ENCODE measurements at regions not wholly inside any gene's neighbourhood (a gene's known extent, or its start where the extent isn't known, plus 50 kb on each side); places are given as distances from the start of the nearest gene placed in this dataset.

DNA sequence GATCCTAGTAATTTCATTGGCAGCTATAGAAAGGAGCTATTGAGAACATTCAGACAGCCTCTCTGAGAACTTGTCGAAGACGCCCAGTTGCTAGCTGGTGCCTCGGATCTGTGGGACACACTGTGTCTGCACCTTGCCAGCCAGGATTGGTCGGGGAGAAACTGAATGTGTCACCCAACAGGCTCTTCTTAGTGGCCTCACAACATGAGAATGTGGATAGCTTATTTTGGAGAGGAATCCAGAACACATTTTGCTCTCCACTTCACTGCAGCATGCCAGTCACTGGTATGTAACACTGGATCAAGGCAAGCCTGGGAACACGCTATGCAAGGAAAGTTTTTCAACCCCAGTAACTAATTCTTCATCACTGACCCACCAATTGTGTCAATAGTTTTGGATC, 89.5 kb upstream of the TRPC3 start:
- 61 to 64% methylated on average over 5 of the region's 5 CpGs for WGBS, 2 donors
- no peaks in the 10 kb centered on the region for H3K36me3 ChIP-seq

DNA sequence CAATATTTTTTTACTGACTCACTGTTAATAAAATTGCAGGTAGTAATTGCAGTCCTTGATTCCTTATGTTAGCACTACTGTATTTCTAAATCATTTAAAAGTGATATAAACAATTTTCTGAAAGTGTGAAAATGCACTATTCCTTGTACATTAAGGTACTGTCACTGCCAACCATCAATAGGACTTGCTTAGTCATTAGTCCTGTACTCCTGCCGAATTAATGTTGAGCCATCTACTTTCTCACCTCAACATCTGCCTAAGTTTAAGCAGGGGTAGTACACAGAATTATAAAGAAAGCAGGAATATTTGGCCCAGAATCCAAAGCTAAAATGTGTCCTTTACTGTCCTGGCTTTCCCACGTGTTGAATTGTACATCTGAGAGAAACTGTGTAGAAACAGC, 87.0 kb upstream of the TRPC3 start:
- Histone ChIP-seq H3K9me3 (no peaks in the 10 kb centered on the region), H3K36me3 (no peaks in the 10 kb centered on the region), H3K4me3 (no peak overlapping the region), H3K27me3 (no peaks in the 10 kb centered on the region), H3K4me1 (no peaks in the 10 kb centered on the region), H3K27ac (no peak overlapping the region)
- TF ChIP-seq, protein P1, sequence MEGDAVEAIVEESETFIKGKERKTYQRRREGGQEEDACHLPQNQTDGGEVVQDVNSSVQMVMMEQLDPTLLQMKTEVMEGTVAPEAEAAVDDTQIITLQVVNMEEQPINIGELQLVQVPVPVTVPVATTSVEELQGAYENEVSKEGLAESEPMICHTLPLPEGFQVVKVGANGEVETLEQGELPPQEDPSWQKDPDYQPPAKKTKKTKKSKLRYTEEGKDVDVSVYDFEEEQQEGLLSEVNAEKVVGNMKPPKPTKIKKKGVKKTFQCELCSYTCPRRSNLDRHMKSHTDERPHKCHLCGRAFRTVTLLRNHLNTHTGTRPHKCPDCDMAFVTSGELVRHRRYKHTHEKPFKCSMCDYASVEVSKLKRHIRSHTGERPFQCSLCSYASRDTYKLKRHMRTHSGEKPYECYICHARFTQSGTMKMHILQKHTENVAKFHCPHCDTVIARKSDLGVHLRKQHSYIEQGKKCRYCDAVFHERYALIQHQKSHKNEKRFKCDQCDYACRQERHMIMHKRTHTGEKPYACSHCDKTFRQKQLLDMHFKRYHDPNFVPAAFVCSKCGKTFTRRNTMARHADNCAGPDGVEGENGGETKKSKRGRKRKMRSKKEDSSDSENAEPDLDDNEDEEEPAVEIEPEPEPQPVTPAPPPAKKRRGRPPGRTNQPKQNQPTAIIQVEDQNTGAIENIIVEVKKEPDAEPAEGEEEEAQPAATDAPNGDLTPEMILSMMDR (IDR thresholded peaks at IDR 0.05) = no peak
- TF ChIP-seq POLR2A (IDR thresholded peaks at IDR 0.05) = no peak
- no peak for TF ChIP-seq EP300 (IDR thresholded peaks at IDR 0.05)
- 7 to 18% methylated on average over 2 of the region's 2 CpGs for WGBS, 2 donors
- no peak for DNase-seq (ENCODE audit: low spot score in 2 of 2)

More for the DNA sequence above, 89.5 kb upstream of the TRPC3 start:
- Histone ChIP-seq H3K4me1 (no peaks in the 10 kb centered on the region), H3K9me3 (peaks cover 0 to 4% (median 0%) of the 10 kb centered on the region in 4 donors), H3K27me3 (no peaks in the 10 kb centered on the region), H3K4me3 (no peak overlapping the region), H3K27ac (no peak overlapping the region)
- TF ChIP-seq EP300 (IDR thresholded peaks at IDR 0.05) (no peak), POLR2A (IDR thresholded peaks at IDR 0.05) (no peak)
- TF ChIP-seq, protein P1 (IDR thresholded peaks at IDR 0.05) = no peak
- no peak for DNase-seq (ENCODE audit: low spot score in 2 of 2)

DNA sequence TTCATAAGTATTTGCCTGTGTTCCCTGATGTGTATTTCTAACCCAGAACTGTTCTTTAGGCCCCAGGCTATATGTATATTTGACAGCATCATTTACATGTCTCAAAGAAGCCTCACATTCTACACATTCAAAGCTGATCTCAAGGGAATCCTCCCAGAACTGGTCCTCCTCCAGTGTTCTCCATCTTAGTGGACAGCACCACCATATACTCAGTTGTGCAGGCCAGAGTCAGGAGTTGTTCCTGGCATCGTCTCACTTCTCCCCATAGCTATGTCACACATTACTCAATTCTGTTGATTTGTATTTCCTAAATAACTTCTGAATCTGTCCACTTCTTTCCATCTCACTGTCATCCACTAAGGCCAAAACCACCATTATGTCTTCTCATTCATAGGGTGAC, 82.8 kb upstream of the TRPC3 start:
- no peaks in the 10 kb centered on the region for H3K27me3 ChIP-seq
- H3K4me1 ChIP-seq = no peaks in the 10 kb centered on the region
- no peak for DNase-seq (ENCODE audit: low spot score in 2 of 2)
- TF ChIP-seq EP300 (IDR thresholded peaks at IDR 0.05) (no peak), POLR2A (IDR thresholded peaks at IDR 0.05) (no peak)
- TF ChIP-seq, protein P1 (IDR thresholded peaks at IDR 0.05) = no peak
- H3K4me3 ChIP-seq = no peak overlapping the region
- H3K27ac ChIP-seq = no peak overlapping the region
- H3K9me3 ChIP-seq = peaks cover 0 to 11% (median 3%) of the 10 kb centered on the region in 4 donors
- no peaks in the 10 kb centered on the region for H3K36me3 ChIP-seq
- WGBS, 2 donors = 71 to 80% methylated on average over 1 of the region's 1 CpG

DNA sequence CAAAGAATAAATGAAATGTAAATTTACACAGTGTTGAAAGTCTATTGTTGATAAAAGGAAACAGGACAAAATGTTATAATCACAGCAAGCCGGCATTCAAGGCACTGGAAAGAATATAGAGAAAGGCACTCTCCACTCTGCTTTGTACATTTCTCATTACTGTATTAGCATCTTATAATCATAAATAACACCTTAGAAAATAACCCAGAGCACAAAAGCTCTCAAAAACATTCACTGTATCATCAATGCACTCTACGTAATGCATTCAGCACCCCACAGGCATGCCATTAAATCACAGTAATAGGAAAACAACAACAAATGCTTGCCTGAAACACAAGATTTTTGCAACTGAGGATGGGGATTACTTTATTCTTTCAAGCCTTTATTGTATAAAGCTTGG, 75.3 kb upstream of the TRPC3 start:
- TF ChIP-seq POLR2A (IDR thresholded peaks at IDR 0.05) (no peak), EP300 (IDR thresholded peaks at IDR 0.05) (no peak)
- TF ChIP-seq, protein P1 (IDR thresholded peaks at IDR 0.05) = no peak
- 63 to 67% methylated on average over 2 of the region's 2 CpGs for WGBS, 2 donors
- no peaks in the 10 kb centered on the region for H3K4me1 ChIP-seq
- no peak for DNase-seq (ENCODE audit: low spot score in 2 of 2)
- no peak overlapping the region for H3K27ac ChIP-seq
- H3K4me3 ChIP-seq = no peak overlapping the region
- H3K9me3 ChIP-seq = peaks cover 0 to 19% (median 3%) of the 10 kb centered on the region in 4 donors
- no peaks in the 10 kb centered on the region for H3K36me3 ChIP-seq
- H3K27me3 ChIP-seq = no peaks in the 10 kb centered on the region

DNA sequence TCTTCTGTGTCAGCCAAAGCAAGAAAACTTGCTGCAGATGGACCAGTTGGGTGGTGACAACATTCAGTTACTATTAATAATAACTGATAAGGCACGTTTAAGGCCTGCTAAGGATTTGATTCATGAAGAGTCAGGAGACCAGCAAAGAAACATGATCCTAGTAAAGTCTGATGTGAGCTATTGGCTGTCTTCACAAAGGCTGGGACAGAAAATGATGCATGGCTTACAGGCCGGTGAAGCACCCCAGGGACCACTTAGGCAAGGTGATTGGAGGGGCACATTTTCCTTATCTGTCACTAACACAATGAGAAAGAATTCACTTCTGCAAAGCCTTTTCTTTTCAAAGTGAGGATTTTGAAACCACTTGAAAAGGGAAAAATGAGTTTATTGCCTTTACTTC, 65.4 kb upstream of the TRPC3 start:
- Histone ChIP-seq H3K4me1 (no peaks in the 10 kb centered on the region), H3K9me3 (peaks cover 0 to 1% (median 0%) of the 10 kb centered on the region in 4 donors), H3K36me3 (no peaks in the 10 kb centered on the region), H3K27ac (no peak overlapping the region), H3K27me3 (no peaks in the 10 kb centered on the region), H3K4me3 (no peak overlapping the region)
- no peak for TF ChIP-seq POLR2A (IDR thresholded peaks at IDR 0.05)
- no peak for TF ChIP-seq EP300 (IDR thresholded peaks at IDR 0.05)
- TF ChIP-seq, protein P1 (IDR thresholded peaks at IDR 0.05) = no peak
- WGBS, 2 donors = 4 to 6% methylated on average over 2 of the region's 2 CpGs
- DNase-seq (ENCODE audit: low spot score in 2 of 2) = no peak
